Inflammatory macrophage (primary cell): ENCODE measurements at regions not wholly inside any gene's neighbourhood (a gene's known extent, or its start where the extent isn't known, plus 50 kb on each side); places are given as distances from the start of the nearest gene placed in this dataset.
"Not testable (repeated sequence)": the region's sequence is repeated elsewhere in the genome, so short reads cannot be mapped to it uniquely, and the experiment has no call there.

Experiments used
- DNase-seq, 2 donors: peaks; one replicate each; pipeline ENCODE4 v3.0.0-alpha.2; 2020 to 2022

DNA sequence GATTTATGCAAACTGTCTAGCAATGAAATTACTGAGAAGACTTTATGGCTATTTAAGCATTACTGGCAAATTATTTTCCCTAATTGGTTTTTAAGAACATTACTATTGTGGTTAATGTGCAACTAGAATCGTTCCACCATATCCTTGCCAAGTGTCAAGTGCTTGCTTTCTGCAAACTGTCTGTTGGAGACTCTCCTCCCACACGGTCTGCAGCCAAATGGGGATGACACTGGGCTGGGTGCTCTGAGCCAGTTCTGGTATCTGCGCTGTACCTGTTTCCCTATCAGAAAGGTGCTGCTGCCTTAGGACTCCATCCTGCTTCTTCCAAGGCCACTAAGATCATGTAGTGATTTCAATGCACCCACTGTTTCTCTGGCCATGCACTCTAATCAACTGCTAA, 110.4 kb downstream of the RAMP3 start:
- DNase-seq, result no peak

DNA sequence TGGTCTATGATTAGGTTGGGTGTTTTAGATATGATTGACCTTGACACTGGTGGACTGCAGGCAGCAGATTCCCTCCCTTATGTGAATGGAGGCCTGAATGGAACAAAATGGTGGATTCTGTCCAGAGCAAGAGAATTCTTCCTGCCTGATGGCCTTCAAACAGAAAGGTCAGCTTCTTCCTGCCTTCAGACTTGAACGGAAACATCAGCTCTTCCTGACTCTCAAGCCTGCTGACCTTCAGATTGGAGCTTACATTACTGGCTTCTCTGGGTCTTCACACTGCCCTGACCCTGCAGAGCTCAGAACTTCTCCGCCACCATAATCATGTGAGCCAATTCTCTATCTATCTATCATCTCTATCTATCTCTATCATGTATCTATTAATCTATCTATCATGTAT, 111.6 kb downstream of the RAMP3 start:
- no peak for DNase-seq

DNA sequence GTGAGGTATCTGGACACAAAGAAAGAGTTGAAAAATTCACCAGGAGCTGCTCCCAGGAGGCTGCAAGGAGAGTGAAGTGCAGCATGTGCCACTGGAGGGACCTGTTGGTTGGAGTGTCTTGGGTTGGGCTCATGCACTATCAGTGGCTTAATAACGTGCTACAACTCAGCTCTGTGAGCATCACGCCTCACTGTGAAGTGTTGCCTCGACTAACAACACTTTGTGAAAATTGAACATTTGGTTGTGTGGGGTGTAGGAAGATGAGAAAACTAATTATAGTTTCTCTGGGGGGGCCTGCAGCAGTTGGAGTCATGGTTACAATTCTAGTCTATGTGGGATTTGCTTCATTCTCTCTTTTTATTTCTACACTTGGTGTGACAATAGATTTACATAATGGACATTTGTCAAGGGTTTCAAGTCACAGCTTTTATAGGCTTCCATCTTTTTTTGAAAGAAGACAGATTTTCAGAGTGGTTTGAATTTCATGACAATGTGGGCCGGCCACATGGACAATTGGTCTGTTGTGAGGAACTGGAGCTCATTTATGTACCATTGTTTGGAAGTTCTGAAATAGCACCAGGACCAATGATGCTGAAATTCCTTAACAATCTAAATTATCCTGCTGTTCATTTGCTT, 121.3 kb downstream of the RAMP3 start:
- DNase-seq, result no peak

DNA sequence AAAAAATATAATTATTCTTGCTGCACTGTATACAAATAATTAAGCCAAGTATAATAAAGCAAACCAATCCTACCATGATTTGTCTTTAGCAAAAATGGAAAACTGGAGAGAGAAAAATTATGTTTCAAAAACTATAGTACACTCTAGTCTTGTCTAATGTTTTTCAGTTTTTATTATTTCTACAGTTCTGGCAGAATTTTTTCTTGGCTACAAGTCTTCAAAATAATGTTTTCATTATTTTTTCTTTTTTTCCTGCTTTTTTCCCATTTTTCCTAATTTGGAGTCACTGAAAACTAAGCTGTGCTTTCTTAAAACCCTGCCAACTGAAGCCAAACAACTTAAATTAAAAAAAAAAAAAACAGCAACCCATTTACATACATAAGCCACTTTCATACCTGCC, 132.0 kb downstream of the RAMP3 start:
- DNase-seq, result not testable (repeated sequence)

DNA sequence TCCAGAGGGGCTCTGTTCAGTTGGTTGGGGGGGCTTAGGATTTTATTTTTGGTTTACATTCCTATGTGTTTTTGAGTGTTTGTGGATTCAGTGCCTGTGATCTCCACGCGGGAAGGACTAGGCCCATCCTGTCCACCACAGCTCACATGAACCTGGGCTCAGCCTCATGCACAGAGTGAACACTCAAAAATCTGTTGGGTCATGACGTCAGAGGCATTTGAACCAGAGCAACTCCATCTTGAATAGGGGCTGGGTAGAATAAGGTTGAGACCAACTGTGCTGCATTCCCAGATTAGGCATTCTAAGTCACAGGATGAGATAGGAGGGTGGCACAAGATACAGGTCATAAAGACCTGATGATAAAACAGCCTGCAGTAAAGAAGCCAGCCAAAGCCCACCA, 133.3 kb downstream of the RAMP3 start:
- DNase-seq, result no peak

DNA sequence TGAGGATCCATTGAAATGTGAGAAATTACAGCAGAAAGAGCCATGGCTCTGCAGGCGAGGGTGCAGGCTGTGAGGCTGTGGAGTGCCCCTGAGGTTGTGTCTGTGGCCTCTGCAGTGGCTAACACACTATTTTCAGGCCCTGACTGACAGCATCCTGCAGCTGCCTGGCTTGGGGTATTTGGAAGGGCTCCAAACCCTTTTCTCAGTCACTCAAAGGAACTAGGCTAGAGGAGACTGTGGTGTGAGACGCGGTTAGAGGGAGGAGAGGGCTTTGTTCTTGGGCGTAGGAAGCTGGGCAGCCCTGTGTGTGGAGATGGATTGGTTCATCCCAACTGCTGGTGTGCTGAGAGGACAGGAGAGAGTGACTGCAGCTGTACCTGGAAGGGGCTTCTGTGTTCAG, 134.9 kb downstream of the RAMP3 start:
- DNase-seq, result no peak

DNA sequence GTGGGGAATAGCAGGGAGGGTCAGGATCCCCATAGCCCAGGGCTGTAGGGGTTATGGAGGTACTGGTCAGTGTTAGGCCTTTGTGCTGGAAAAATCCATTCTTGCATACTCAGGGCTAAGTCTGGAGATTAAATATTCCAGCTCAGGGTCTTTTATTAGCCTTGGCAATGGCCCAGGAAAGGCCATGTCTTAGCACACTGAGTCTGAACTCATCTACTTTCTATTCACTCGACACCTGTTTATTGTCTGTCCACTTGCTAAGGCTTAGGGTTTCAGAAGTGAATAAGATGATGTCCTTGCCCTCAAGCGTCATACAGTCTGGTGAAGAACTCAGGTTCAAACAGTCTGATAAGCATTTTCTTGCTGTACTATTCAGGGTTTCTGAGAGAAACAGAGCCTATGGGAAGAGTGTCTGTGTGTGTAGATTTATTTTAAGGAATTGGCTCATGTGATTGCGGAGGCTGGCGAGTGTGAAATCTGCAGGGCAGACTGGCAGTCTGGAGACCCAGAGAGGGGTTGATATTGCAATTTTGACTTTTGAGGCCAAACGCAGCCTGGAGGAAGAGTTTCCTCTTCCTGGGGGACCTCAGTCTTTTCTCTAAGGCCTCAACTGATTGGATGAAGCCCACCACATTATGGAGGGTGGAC, 135.8 kb downstream of the RAMP3 start:
- no peak for DNase-seq

DNA sequence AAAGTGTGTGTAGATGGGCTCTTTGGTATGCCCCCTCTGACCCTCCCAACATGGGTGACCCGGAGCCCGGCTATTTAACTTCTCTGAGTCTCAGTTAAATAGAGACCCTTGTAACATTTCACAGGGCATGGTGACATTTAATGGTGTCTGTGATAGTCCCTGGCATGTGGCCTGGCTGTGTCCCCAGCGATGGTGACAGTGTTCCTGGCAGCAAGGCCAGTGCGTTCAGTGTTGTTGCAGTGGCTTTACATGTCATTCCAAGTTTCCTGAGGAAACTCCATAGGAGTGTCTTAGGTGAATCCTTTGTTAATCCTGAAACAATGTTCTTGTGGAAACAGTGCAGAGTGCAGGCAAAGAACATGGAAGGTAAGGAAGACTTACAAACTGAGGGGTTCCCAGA, 137.0 kb downstream of the RAMP3 start:
- DNase-seq, result no peak

DNA sequence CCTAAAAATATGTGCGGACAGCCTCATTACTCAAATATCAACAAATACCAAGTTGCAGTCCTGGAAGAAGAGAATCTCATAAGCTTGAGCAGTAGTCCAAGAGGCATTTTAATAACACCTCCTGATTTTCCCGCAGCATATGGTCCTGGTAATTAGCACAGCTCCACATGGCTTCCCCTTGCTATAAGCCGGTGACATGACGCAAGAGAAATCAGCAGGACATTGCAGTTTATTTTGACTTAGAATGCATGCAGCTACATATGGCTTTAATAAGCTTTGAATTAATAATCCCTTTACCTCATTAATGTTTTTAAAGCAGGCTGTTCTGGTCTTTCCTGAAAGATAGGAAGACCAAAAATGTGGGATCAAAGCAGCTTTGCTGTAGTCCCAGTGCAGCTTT, 137.6 kb downstream of the RAMP3 start:
- DNase-seq, result no peak

DNA sequence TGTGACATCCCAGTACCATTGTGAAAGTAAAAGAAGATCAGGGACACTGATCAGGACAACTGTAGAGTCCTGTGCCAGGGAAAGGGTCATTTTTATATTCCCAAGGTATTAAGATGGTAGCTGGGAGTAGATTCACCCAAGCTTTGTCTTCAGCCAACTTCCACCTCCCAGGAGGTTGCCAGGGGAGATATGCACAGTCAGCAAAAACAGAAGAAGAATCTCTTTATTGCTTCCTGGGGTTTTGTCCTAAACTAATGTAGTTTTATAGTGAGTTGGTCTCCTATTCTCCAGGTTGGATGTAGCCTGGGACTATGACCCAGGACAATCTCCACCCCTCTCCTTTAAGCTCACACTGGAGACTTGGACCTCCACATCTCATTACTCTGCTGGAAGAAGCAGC, 139.2 kb downstream of the RAMP3 start:
- no peak for DNase-seq

DNA sequence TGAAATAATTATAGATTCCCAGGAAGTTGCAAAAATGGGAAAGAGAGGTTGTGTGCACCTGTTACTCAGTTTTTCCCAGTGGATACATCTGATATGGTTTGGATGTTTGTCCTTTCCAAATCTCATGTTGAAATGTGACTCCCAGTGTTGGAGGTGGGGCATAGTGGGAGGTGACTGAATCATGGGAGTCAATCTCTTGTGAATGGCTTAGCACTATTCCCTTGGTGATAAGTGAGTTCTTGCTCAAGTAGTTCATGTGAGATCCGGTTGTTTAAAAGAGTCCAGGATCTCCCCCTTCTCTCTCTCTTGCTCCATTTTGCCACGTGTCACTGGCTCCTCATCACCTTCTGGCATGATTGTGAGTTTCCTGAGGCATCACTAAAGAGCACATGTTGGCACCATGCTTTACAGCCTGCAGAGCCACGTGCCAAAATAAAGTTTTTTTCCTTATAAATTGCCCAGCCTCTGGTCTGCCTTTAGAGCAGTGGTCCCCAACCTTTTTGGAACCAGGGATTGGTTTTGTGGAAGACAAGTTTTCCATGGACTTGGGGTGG, 149.2 kb downstream of the RAMP3 start:
- DNase-seq, result no peak

DNA sequence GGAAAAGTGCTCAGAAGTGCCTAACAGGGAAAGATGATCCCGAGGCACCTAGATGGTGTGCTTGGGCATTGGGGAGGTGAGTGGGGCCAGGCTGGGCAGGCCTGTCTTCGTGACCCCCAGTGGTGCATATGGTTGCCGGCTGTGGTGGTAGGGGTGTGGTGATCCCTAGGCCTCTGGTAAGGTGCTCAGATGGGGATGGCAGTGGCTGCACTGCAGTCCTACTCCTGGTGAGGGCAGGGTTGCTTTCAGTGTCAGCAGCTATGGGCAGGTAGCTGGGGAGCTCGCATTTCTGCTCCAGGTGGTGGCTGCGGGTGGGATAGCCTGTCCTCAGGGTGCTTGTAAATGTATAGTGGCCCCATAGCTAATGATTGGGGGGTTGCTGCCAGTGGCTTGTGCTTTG, 154.0 kb downstream of the RAMP3 start:
- DNase-seq, result no peak

DNA sequence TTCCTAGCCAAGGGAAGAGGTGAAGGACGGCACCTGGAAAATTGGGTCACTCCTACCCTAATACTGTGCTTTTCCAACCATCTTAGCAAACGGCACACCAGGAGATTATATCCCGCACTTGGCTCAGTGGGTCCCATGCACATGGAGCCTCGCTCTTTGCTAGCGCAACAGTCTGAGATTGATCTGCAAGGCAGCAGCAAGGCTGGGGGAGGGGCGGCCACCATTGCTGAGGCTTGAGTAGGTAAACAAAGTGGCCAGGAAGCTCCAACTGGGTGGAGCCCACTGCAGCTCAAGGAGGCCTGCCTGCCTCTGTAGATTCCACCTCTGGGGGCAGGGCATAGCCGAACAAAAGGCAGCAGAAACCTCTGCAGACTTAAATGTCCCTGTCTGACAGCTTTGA, 157.9 kb downstream of the RAMP3 start:
- not testable (repeated sequence) for DNase-seq

DNA sequence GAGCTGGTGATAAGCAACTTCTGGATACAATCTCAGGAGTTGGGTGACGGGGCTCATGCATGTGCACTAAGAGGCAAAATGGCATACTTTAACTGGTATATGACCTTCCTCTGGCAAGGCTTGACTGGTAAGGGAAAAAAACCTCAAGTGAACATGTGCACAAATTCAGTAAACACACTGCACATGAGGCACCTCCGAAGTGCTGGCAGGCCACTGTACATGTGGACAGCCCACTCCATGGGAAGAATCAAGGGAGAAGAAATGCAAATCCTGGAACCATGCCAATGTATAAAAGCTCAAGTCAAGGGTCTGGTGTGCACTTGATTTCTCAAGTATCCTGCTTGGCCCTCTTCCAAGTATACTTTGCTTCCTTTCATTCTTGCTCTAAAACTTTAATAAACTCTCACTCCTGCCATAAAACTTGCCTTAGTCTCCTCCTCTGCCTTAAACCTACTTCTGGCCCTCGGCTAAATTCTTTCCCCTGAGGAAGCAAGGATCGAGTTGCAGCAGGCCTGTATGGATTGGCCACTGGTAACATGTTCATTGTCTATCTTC, 167.2 kb downstream of the RAMP3 start:
- DNase-seq, result no peak

DNA sequence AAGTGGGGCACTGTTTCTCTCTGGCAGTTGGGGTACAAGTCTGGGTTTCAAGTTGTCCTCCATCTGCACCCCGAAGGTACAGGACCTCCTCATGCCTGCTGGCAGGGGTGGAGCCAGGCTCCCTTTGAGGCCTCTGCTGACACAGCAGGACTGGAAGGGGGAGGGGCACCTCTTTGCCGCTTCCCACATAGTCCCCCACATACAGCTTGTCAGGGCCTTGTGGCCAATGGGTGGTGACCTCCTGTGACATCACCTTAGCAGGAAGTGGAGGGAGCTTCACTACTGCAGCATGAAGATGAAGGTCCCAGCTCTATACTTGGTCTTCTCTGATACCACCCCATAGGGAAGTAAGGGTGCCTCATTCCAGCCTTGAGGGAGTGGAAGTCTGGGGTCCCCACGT, 167.8 kb downstream of the RAMP3 start:
- DNase-seq, result no peak

DNA sequence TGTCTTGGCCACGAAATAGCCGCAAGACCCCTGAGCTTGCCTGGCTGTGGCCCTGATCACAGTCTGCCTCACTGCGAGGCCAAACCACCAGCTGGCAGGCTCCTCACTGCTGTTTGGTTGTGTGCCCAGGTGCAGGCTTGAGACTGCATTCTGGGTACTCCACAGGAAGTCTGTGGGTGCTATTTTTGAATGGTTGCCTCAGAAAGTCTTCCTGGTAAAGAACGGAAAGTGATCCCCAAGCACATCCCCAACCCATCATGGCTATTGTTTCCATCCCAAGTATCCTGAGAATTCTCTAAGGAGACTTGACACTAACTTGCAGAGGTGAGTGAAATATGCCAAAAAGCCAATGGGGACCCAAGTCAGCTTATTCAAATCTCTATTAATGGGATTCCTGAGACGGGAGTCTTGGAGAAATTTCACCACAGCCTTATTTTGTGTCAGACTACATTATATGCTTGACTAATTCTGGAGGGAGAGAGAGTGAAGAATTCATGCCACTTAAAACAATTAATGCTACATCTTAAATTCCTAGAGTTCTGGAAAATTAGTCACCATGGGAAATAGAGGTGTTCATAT, 170.9 kb downstream of the RAMP3 start:
- DNase-seq, result no peak

DNA sequence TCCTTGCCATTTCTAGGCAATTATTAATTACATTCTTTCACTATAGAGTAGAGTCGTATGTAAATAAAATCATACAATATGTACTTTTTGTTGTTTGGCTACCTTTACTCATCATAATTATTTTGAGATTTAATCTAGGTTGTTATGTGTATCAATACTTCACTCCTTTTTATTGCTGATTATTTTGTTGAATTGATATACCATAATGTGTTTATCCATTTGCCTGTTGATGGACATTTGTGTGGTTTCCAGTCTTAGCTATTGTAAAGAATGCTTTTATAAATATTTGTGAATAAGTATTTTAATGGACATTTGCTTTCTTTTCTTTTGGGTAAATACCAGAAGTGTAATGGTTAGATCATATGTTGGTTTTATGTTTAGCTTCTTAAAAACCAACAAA, 174.0 kb downstream of the RAMP3 start:
- DNase-seq, result no peak

DNA sequence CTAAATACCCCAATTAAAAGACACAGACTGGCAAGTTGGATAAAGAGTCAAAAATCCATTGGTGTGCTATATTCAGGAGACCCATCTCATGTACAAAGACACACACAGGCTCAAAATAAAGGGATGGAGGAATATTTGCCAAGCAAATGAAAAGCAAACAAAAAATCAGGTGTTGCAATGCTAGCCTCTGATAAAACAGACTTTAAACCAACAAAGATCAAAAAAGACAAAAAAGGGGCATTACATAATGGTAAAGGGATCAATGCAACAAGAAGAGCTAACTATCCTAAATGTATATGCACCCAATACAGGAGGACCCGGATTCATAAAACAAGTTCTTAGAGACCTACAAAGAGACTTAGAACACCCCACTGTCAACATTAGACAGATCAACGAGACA, 177.4 kb downstream of the RAMP3 start:
- not testable (repeated sequence) for DNase-seq

DNA sequence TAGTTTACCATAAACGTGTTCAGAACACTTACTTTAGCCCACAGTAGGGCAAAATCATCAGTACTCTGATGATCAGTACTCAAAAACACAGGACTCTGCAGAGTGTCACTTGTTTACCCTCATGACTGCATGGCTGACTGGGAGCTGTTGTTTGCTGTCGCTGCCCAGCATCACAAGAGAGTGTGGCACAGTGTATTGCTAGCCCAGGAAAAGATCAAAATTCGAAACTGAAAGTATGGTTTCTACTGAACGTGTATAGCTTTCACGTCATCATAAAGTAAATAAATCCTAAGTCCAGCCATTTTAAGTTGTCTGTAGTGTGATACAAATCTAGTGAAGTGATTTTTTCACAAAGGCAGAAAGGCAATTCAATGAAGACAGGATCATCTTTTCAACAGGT, 184.6 kb downstream of the RAMP3 start:
- no peak for DNase-seq

DNA sequence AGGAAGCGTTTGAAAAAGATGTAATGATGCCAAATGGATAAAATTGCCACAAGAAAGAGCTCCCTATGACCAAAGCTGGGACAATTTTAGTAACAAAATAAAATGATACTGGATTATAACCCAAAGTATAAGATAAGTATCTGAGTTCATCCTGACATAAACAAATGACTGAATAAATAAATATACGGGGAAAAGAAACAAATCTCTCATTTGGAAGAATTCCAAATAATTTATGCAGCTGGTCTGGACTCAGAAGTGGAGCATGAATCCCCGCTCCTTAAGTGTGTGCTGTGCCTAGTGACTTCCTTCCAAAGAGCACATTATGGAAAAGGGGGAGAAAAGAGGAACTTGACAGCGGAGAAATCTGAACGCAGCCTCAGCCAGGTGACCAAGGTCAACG, 186.2 kb downstream of the RAMP3 start:
- no peak for DNase-seq

DNA sequence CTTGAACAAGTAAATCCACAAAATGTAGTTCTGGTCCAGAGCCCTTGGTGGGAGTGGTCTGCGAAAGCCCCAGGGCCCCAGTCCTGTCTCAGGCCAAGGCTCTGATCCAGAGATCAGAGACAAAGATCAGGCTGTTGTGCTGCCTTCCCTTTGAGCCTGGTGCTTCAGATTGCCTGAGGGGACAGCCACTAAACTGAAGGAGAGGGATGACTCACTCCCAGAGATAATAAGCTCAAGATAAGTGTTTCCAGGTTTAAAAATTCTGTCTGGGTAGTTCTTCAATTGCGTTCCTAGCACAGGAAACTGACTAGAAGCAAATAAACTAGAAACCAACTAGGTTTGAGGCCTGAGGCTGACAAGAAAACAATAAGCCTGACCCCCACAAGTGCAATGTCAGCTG, 190.2 kb downstream of the RAMP3 start:
- DNase-seq, result no peak

DNA sequence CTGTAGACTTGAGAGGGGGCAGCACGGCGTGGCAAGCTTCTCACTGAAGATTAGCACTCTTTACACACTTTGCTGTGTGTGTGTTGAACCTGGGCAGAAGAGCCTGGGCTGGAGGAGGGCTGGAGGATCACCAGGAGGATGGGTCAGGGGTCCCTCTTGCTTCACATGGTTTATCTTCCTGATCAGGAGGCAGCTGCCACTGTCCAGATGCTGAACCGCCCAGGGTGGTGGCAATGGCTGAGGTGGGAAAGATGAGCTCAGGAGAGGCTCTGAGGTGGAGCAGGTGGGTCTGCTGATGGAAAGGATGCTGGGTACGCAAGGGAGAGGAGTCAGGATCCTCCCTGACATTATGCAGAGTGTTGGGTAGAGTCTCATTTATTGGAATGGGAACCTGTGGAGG, 191.5 kb downstream of the RAMP3 start:
- DNase-seq, result no peak

DNA sequence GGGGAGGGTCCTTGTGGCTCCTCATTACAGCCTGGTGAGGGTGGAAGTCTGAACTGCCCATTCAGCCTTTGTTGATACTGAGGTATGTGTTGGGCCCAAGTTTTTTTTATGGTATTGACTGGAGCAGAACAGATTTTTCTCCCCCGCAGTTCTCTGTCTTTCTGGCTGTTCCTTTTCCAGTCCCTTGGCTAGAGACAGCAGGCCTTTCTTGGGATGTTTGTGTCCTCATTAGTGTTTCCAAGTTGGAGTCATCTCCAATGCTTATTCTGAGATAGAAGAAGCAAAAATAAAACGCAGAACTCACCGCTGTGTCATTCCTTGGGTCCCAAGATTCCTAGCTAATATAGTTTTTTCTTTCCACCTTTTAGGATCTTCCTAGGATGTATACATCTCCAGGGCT, 193.3 kb downstream of the RAMP3 start:
- no peak for DNase-seq

DNA sequence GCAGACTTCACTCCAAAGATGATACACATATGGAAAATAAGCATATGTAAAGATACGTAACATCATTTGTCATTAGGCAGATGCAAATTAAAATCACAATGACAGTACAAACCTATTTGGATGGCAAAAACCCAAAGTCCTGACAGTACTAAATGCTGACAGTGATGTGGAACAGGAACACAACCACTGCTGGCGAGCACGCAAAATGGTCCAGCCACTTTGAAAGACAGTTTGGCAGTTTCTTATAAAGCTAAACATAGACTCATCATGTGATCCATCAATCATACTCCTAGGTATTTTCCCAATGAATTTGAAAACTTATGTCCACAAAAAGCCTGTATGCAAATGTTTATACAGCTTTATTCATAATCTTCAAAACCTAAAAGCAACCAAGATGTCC, 200.7 kb downstream of the RAMP3 start:
- DNase-seq, result no peak
